ENCODE measurements at regions not wholly inside any gene's neighbourhood (a gene's known extent, or its start where the extent isn't known, plus 50 kb on each side); places are given as distances from the start of the nearest gene placed in this dataset.

DNA sequence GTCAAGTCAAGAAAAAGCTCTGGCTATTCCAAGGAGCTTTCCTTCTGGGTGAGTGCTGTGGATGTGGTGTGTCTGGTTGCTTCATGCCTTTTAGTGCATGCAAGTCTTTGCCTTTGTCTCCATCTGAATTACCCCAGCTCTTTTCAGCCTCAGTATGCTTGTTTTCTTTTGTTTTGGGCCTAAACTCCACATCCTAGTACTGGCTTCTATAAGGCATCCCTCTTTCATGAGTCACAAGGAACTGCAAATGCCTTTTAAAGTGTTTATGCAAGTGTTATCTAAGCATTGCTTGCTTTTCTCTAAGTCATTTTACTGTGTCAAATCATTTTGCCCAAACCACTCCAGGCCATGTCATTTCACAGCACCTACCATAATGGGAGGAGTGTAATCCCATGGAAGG, 132.1 kb downstream of the PLCE1 start:
- intact Hi-C loops (cut with DNase I, micrococcal nuclease) = no loop called here
- H3K4me1 ChIP-seq (ENCODE audit: low read depth) = peaks cover 9% of the 10 kb centered on the region
- no peaks in the 10 kb centered on the region for H3K36me3 ChIP-seq (ENCODE audit: low read depth)
- no peak overlapping the region for H3K4me3 ChIP-seq
- H3K9me3 ChIP-seq = no peaks in the 10 kb centered on the region
- no peak for TF ChIP-seq CTCF (IDR thresholded peaks at IDR 0.05)
- ATAC-seq (peak; percentile 49), DNase-seq (no peak)

- DNase-seq (no peak), ATAC-seq (no peak)
- H3K36me3 ChIP-seq (ENCODE audit: low read depth) = no peaks in the 10 kb centered on the region
- H3K4me1 ChIP-seq (ENCODE audit: low read depth) = no peaks in the 10 kb centered on the region
- intact Hi-C loops (cut with DNase I, micrococcal nuclease) = no loop called here
- no peak overlapping the region for H3K4me3 ChIP-seq
- TF ChIP-seq CTCF (IDR thresholded peaks at IDR 0.05) = no peak
- no peaks in the 10 kb centered on the region for H3K9me3 ChIP-seq
These were observed 135.8 kb downstream of the PLCE1 start for GRCh38 chr10:94129393-94130130.

- ATAC-seq (no peak), DNase-seq (no peak)
- intact Hi-C loops (cut with DNase I, micrococcal nuclease) = no loop called here
- Histone ChIP-seq H3K4me1 (ENCODE audit: low read depth) (no peaks in the 10 kb centered on the region), H3K9me3 (no peaks in the 10 kb centered on the region), H3K4me3 (no peak overlapping the region), H3K36me3 (ENCODE audit: low read depth) (no peaks in the 10 kb centered on the region)
- no peak for TF ChIP-seq CTCF (IDR thresholded peaks at IDR 0.05)
These were observed 138.2 kb downstream of the PLCE1 start for GRCh38 chr10:94131885-94132284.

GRCh38 chr10:94133239-94133638, 139.5 kb downstream of the PLCE1 start:
- TF ChIP-seq CTCF (IDR thresholded peaks at IDR 0.05) = no peak
- DNase-seq (no peak), ATAC-seq (peak; percentile 17)
- no peak overlapping the region for H3K4me3 ChIP-seq
- no peaks in the 10 kb centered on the region for H3K4me1 ChIP-seq (ENCODE audit: low read depth)
- intact Hi-C loops (cut with DNase I, micrococcal nuclease) = no loop called here
- no peaks in the 10 kb centered on the region for H3K36me3 ChIP-seq (ENCODE audit: low read depth)
- H3K9me3 ChIP-seq = no peaks in the 10 kb centered on the region

- no peak overlapping the region for H3K4me3 ChIP-seq
- no peaks in the 10 kb centered on the region for H3K36me3 ChIP-seq (ENCODE audit: low read depth)
- ATAC-seq (no peak), DNase-seq (no peak)
- no peaks in the 10 kb centered on the region for H3K9me3 ChIP-seq
- intact Hi-C loops (cut with DNase I, micrococcal nuclease) = no loop called here
- TF ChIP-seq CTCF (IDR thresholded peaks at IDR 0.05) = no peak
- H3K4me1 ChIP-seq (ENCODE audit: low read depth) = no peaks in the 10 kb centered on the region
These were observed 144.0 kb downstream of the PLCE1 start for GRCh38 chr10:94137747-94138146.

GRCh38 chr10:94138391-94138790, 144.7 kb downstream of the PLCE1 start:
- no peak for ATAC-seq
- no peak for TF ChIP-seq CTCF (IDR thresholded peaks at IDR 0.05)
- Histone ChIP-seq H3K4me1 (ENCODE audit: low read depth) (no peaks in the 10 kb centered on the region), H3K36me3 (ENCODE audit: low read depth) (no peaks in the 10 kb centered on the region), H3K9me3 (no peaks in the 10 kb centered on the region), H3K4me3 (no peak overlapping the region)
- intact Hi-C loops (cut with DNase I, micrococcal nuclease) = no loop called here
- DNase-seq = no peak

Data from mucosa of descending colon (tissue), 3 donors.